ENCODE measurements at regions not wholly inside any gene's neighbourhood (a gene's known extent, or its start where the extent isn't known, plus 50 kb on each side); places are given as distances from the start of the nearest gene placed in this dataset.

- Histone ChIP-seq H3K9me3 (ENCODE audit: control insufficient read depth in 3 of 3, low read length in 3 of 3) (no peaks in the 10 kb centered on the region), H3K27ac (ENCODE audit: low read depth, low read length) (no peak overlapping the region), H3K4me3 (ENCODE audit: low read length in 3 of 3) (no peak overlapping the region)
These were observed 610.3 kb downstream of the RNF144B start for GRCh38 chr6:18997375-18997826.

GRCh38 chr6:19002976-19003560 is 615.9 kb downstream of the RNF144B start:
- H3K4me1 ChIP-seq (ENCODE audit: control insufficient read depth in 3 of 3, insufficient read depth in 3 of 3, low read length in 3 of 3) = no peaks in the 10 kb centered on the region
- no peak overlapping the region for H3K9ac ChIP-seq (ENCODE audit: low read depth in 1 of 3, low read length in 3 of 3)
- H3K36me3 ChIP-seq (ENCODE audit: control insufficient read depth in 3 of 3, insufficient read depth in 3 of 3, low read length in 3 of 3) = no peaks in the 10 kb centered on the region
- H3K27ac ChIP-seq (ENCODE audit: low read depth, low read length) = no peak overlapping the region
- no peaks in the 10 kb centered on the region for H3K9me3 ChIP-seq (ENCODE audit: control insufficient read depth in 3 of 3, low read length in 3 of 3)
- H3K4me3 ChIP-seq (ENCODE audit: low read length in 3 of 3) = no peak overlapping the region
- H3K27me3 ChIP-seq (ENCODE audit: control insufficient read depth in 3 of 3, insufficient read depth in 3 of 3, low read length in 3 of 3) = no peaks in the 10 kb centered on the region

More at GRCh38 chr6:18997375-18997826, 610.3 kb downstream of the RNF144B start:
- Histone ChIP-seq H3K27me3 (ENCODE audit: control insufficient read depth in 3 of 3, insufficient read depth in 3 of 3, low read length in 3 of 3) (no peaks in the 10 kb centered on the region), H3K36me3 (ENCODE audit: control insufficient read depth in 3 of 3, insufficient read depth in 3 of 3, low read length in 3 of 3) (no peaks in the 10 kb centered on the region), H3K9ac (ENCODE audit: low read depth in 1 of 3, low read length in 3 of 3) (no peak overlapping the region), H3K4me1 (ENCODE audit: control insufficient read depth in 3 of 3, insufficient read depth in 3 of 3, low read length in 3 of 3) (no peaks in the 10 kb centered on the region)

GRCh38 chr6:19004176-19004575 is 617.0 kb downstream of the RNF144B start:
- no peaks in the 10 kb centered on the region for H3K9me3 ChIP-seq (ENCODE audit: control insufficient read depth in 3 of 3, low read length in 3 of 3)
- no peaks in the 10 kb centered on the region for H3K36me3 ChIP-seq (ENCODE audit: control insufficient read depth in 3 of 3, insufficient read depth in 3 of 3, low read length in 3 of 3)
- no peaks in the 10 kb centered on the region for H3K4me1 ChIP-seq (ENCODE audit: control insufficient read depth in 3 of 3, insufficient read depth in 3 of 3, low read length in 3 of 3)
- H3K9ac ChIP-seq (ENCODE audit: low read depth in 1 of 3, low read length in 3 of 3) = no peak overlapping the region
- H3K27ac ChIP-seq (ENCODE audit: low read depth, low read length) = no peak overlapping the region
- H3K27me3 ChIP-seq (ENCODE audit: control insufficient read depth in 3 of 3, insufficient read depth in 3 of 3, low read length in 3 of 3) = no peaks in the 10 kb centered on the region
- H3K4me3 ChIP-seq (ENCODE audit: low read length in 3 of 3) = no peak overlapping the region

- Histone ChIP-seq H3K36me3 (ENCODE audit: control insufficient read depth in 3 of 3, insufficient read depth in 3 of 3, low read length in 3 of 3) (no peaks in the 10 kb centered on the region), H3K9ac (ENCODE audit: low read depth in 1 of 3, low read length in 3 of 3) (no peak overlapping the region), H3K27ac (ENCODE audit: low read depth, low read length) (no peak overlapping the region), H3K4me1 (ENCODE audit: control insufficient read depth in 3 of 3, insufficient read depth in 3 of 3, low read length in 3 of 3) (no peaks in the 10 kb centered on the region), H3K9me3 (ENCODE audit: control insufficient read depth in 3 of 3, low read length in 3 of 3) (no peaks in the 10 kb centered on the region), H3K27me3 (ENCODE audit: control insufficient read depth in 3 of 3, insufficient read depth in 3 of 3, low read length in 3 of 3) (no peaks in the 10 kb centered on the region), H3K4me3 (ENCODE audit: low read length in 3 of 3) (no peak overlapping the region)
These were observed 622.6 kb downstream of the RNF144B start for GRCh38 chr6:19009769-19010168.

GRCh38 chr6:19013026-19013705 is 626.0 kb downstream of the RNF144B start:
- H3K27ac ChIP-seq (ENCODE audit: low read depth, low read length) = no peak overlapping the region
- no peak overlapping the region for H3K9ac ChIP-seq (ENCODE audit: low read depth in 1 of 3, low read length in 3 of 3)
- H3K4me1 ChIP-seq (ENCODE audit: control insufficient read depth in 3 of 3, insufficient read depth in 3 of 3, low read length in 3 of 3) = no peaks in the 10 kb centered on the region
- no peaks in the 10 kb centered on the region for H3K9me3 ChIP-seq (ENCODE audit: control insufficient read depth in 3 of 3, low read length in 3 of 3)
- H3K36me3 ChIP-seq (ENCODE audit: control insufficient read depth in 3 of 3, insufficient read depth in 3 of 3, low read length in 3 of 3) = no peaks in the 10 kb centered on the region
- no peak overlapping the region for H3K4me3 ChIP-seq (ENCODE audit: low read length in 3 of 3)
- H3K27me3 ChIP-seq (ENCODE audit: control insufficient read depth in 3 of 3, insufficient read depth in 3 of 3, low read length in 3 of 3) = no peaks in the 10 kb centered on the region

GRCh38 chr6:19024737-19025136 is 637.6 kb downstream of the RNF144B start:
- Histone ChIP-seq H3K4me1 (ENCODE audit: control insufficient read depth in 3 of 3, insufficient read depth in 3 of 3, low read length in 3 of 3) (no peaks in the 10 kb centered on the region), H3K27me3 (ENCODE audit: control insufficient read depth in 3 of 3, insufficient read depth in 3 of 3, low read length in 3 of 3) (no peaks in the 10 kb centered on the region), H3K27ac (ENCODE audit: low read depth, low read length) (no peak overlapping the region), H3K36me3 (ENCODE audit: control insufficient read depth in 3 of 3, insufficient read depth in 3 of 3, low read length in 3 of 3) (no peaks in the 10 kb centered on the region), H3K9ac (ENCODE audit: low read depth in 1 of 3, low read length in 3 of 3) (no peak overlapping the region), H3K4me3 (ENCODE audit: low read length in 3 of 3) (no peak overlapping the region), H3K9me3 (ENCODE audit: control insufficient read depth in 3 of 3, low read length in 3 of 3) (no peaks in the 10 kb centered on the region)

- Histone ChIP-seq H3K36me3 (ENCODE audit: control insufficient read depth in 3 of 3, insufficient read depth in 3 of 3, low read length in 3 of 3) (no peaks in the 10 kb centered on the region), H3K9ac (ENCODE audit: low read depth in 1 of 3, low read length in 3 of 3) (no peak overlapping the region)
These were observed 641.1 kb downstream of the RNF144B start for GRCh38 chr6:19028201-19028600.

GRCh38 chr6:19032591-19033295 is 645.6 kb downstream of the RNF144B start:
- no peaks in the 10 kb centered on the region for H3K27me3 ChIP-seq (ENCODE audit: control insufficient read depth in 3 of 3, insufficient read depth in 3 of 3, low read length in 3 of 3)
- H3K4me1 ChIP-seq (ENCODE audit: control insufficient read depth in 3 of 3, insufficient read depth in 3 of 3, low read length in 3 of 3) = peaks cover 0 to 12% (median 7%) of the 10 kb centered on the region in 3 donors
- peak overlapping the region; percentile 50 for H3K27ac ChIP-seq (ENCODE audit: low read depth, low read length)
- H3K4me3 ChIP-seq (ENCODE audit: low read length in 3 of 3) = no peak overlapping the region
- no peaks in the 10 kb centered on the region for H3K36me3 ChIP-seq (ENCODE audit: control insufficient read depth in 3 of 3, insufficient read depth in 3 of 3, low read length in 3 of 3)
- H3K9ac ChIP-seq (ENCODE audit: low read depth in 1 of 3, low read length in 3 of 3) = no peak overlapping the region
- H3K9me3 ChIP-seq (ENCODE audit: control insufficient read depth in 3 of 3, low read length in 3 of 3) = no peaks in the 10 kb centered on the region

More at GRCh38 chr6:19028201-19028600, 641.1 kb downstream of the RNF144B start:
- Histone ChIP-seq H3K4me3 (ENCODE audit: low read length in 3 of 3) (no peak overlapping the region), H3K27me3 (ENCODE audit: control insufficient read depth in 3 of 3, insufficient read depth in 3 of 3, low read length in 3 of 3) (no peaks in the 10 kb centered on the region), H3K4me1 (ENCODE audit: control insufficient read depth in 3 of 3, insufficient read depth in 3 of 3, low read length in 3 of 3) (peaks cover 0 to 8% (median 5%) of the 10 kb centered on the region in 3 donors), H3K27ac (ENCODE audit: low read depth, low read length) (no peak overlapping the region), H3K9me3 (ENCODE audit: control insufficient read depth in 3 of 3, low read length in 3 of 3) (no peaks in the 10 kb centered on the region)

GRCh38 chr6:19033683-19034082 is 646.5 kb downstream of the RNF144B start:
- Histone ChIP-seq H3K27me3 (ENCODE audit: control insufficient read depth in 3 of 3, insufficient read depth in 3 of 3, low read length in 3 of 3) (no peaks in the 10 kb centered on the region), H3K36me3 (ENCODE audit: control insufficient read depth in 3 of 3, insufficient read depth in 3 of 3, low read length in 3 of 3) (no peaks in the 10 kb centered on the region), H3K9me3 (ENCODE audit: control insufficient read depth in 3 of 3, low read length in 3 of 3) (no peaks in the 10 kb centered on the region), H3K4me3 (ENCODE audit: low read length in 3 of 3) (no peak overlapping the region), H3K27ac (ENCODE audit: low read depth, low read length) (no peak overlapping the region), H3K9ac (ENCODE audit: low read depth in 1 of 3, low read length in 3 of 3) (no peak overlapping the region), H3K4me1 (ENCODE audit: control insufficient read depth in 3 of 3, insufficient read depth in 3 of 3, low read length in 3 of 3) (peaks cover 0 to 12% (median 7%) of the 10 kb centered on the region in 3 donors)

- H3K4me3 ChIP-seq (ENCODE audit: low read length in 3 of 3) = no peak overlapping the region
- H3K27ac ChIP-seq (ENCODE audit: low read depth, low read length) = no peak overlapping the region
- no peaks in the 10 kb centered on the region for H3K9me3 ChIP-seq (ENCODE audit: control insufficient read depth in 3 of 3, low read length in 3 of 3)
- no peaks in the 10 kb centered on the region for H3K36me3 ChIP-seq (ENCODE audit: control insufficient read depth in 3 of 3, insufficient read depth in 3 of 3, low read length in 3 of 3)
- H3K9ac ChIP-seq (ENCODE audit: low read depth in 1 of 3, low read length in 3 of 3) = no peak overlapping the region
- H3K27me3 ChIP-seq (ENCODE audit: control insufficient read depth in 3 of 3, insufficient read depth in 3 of 3, low read length in 3 of 3) = no peaks in the 10 kb centered on the region
- peaks cover 0 to 12% (median 7%) of the 10 kb centered on the region in 3 donors for H3K4me1 ChIP-seq (ENCODE audit: control insufficient read depth in 3 of 3, insufficient read depth in 3 of 3, low read length in 3 of 3)
These were observed 647.8 kb downstream of the RNF144B start for GRCh38 chr6:19034986-19035385.

Measured in skeletal muscle tissue (tissue), 3 donors.